DMS53 treated with DMSO at 0.1 percent for 48 hours (cell line): ENCODE measurements at regions not wholly inside any gene's neighbourhood (a gene's known extent, or its start where the extent isn't known, plus 50 kb on each side); places are given as distances from the start of the nearest gene placed in this dataset.
"Not testable (repeated sequence)": the region's sequence is repeated elsewhere in the genome, so short reads cannot be mapped to it uniquely, and the experiment has no call there.

Experiments used
- DNase-seq: peaks from one replicate; lab custom pipeline; 2025; ENCODE audit not compliant: unreplicated experiment; lab: John Stamatoyannopoulos, UW

GRCh38 chr18:10138719-10139118, 224.9 kb downstream of the VAPA start:
- DNase-seq = no peak

DNA sequence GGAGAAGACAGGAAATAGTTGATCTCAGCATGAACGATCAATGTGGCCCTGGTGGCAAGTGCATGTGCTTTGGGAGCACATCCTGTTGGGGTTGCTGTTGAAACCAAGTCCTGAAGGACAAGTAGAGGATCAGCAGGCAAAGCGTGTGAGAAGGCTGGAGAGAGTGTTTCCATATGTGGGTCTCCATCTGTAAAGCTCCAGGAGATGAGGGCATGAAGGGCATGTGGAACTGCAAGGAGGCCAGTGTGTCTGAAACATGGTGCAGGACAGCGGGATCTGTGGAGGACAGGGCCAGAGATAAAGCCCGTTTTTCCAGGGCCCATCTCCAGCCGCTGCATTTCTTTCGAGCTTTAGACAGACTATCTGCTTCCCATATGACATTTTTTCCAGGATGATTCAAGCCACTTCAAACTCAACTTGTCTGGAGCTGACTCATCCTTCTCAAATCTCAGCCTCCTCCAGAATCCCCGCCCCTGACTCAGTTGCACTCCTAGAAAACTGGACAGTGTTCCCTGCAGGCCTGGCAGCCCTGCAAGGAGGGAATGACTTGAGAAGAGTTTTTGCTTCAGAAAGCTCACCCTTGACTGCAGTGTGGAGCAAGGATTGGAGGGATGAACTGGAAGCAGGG, 226.1 kb downstream of the VAPA start:
- peak; percentile 84 for DNase-seq

DNA sequence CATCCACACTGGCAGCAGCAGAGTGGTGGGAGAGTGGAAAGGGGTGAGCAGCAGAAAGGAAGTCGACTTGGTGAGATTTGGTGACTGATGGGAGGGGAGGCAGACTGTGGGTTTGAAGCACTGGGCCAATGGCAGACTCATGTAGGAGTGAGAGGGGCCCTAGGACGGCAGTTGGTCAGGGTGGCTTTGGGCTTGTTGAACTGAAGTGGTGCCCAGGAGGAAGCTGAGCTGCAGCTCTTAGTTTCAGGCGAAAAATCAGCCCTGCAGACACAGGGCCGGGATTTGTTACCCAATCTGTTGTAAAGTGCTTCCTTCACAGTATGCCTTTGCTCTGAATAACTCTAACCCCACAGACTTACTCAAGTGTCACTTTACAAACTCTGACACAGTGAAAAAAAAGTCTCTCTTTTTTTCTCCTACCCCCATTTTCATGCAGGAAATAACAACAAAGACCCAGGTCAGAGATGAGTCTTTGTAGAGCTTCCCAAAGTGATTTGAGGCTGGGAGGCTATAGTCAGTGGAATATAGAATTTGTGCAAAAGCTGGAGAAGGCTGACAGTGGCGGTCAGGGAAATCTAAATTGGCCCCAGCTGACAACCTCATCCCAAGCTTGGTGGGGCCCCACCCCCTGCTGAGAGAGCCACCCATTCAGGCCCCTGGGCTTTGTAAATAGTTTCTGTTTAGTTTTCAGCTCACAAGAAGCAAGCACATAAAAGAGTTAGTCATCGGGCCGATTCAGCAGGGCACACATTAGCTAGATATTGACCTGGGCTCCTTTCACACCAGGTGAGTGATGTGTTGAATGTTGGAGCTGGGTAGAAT, 226.9 kb downstream of the VAPA start:
- peak; percentile 99 for DNase-seq

GRCh38 chr18:10141559-10141958, 227.7 kb downstream of the VAPA start:
- DNase-seq = no peak

DNA sequence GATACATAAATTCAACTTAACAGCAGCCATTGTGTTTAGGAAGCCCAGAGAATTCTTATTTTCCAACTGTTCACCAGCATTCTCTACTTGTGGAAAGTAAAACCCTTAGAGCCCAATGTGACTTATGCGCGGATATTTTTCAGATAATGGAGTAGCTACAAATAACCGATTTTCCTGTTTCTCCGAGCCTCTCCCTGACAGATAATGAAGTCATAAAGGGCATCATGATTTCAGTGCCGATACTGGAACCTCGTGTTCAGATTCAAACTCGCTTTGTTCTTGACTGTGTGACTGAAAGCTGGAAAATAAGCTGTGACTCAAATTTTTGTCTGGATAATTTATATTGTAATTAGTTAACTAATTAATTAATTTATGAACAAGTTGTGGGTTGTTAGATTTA, 228.2 kb downstream of the VAPA start:
- DNase-seq = no peak

- no peak for DNase-seq
These were observed 228.8 kb downstream of the VAPA start for GRCh38 chr18:10142496-10143160.

- no peak for DNase-seq
These were observed 229.8 kb downstream of the VAPA start for GRCh38 chr18:10143596-10143995.

DNA sequence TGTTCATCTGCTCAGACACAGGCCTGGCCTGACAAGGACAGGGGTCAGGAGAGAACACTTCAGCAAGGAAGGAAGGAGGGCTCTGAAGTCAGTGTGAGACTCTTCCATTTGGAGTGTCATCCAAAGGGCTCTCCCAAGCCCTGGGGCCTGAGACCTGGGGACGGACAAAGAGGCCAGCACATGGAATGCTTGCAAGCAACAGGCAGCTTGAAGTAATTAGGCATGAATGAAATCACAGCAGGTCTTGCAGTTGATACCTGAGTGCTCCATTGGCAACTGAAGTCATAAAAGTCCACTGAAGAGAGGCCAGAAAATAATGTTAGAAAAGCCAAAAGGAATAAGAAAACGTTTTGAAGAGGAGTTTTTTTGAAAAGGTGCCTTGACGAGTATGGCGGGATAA, 231.7 kb downstream of the VAPA start:
- no peak for DNase-seq

DNA sequence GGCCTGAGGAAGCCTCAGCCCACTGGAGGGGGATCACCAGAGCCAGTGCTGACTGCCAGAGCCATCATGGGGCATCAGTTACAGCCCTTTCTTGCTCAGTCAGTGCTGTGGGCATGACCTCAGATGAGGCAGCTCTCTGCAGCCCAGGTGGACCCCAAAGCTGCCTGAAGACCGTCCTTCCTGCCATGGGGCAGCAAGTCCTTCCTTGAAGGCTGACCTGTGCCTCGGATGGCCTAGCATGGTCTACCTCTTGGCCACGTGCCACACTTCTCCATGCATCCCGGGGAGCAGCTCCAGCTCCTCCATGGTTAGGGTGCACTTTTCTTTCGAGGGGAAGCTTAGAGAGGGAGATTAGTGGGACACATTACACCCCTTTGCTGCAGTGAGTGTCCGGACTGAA, 233.4 kb downstream of the VAPA start:
- DNase-seq = no peak

GRCh38 chr18:10147752-10148151, 233.9 kb downstream of the VAPA start:
- DNase-seq = no peak

DNA sequence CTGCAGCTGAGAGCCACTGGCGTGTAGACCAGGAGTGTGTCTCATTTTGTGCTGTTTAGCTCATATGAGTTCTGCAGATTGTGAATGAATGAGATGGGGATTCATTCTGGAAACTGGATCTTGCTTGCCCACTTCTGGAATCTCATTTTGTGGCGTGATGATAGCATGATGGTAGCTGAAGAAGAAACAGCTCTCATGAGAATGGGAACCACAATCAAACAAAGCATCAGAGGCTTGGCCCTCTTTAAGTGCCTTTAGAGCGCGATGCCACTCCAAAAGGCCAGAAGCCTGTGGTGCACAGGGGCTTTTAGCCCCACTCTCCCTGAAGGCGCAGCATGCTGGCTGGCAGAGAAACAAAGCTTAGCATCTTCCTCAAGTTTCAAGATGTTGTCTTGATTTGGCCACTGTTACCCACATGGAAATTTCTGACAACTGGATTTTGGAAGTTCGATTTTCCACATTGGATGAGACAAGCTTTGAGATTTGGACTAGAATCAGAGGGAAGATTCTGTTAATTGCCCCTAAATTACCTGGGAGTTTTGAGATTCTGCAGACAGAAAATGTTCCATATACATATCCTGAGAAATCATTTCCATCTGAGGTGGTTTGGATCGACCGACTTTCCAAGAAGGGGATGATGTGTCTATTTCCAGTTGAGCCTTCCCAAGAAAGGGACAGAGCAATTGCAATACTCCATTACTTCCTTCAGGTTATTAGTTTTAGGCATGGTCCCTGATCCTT, 234.5 kb downstream of the VAPA start:
- DNase-seq = no peak

- no peak for DNase-seq
These were observed 236.1 kb downstream of the VAPA start for GRCh38 chr18:10149768-10150556.

- not testable (repeated sequence) for DNase-seq
These were observed 236.8 kb downstream of the VAPA start for GRCh38 chr18:10150576-10150975.

DNA sequence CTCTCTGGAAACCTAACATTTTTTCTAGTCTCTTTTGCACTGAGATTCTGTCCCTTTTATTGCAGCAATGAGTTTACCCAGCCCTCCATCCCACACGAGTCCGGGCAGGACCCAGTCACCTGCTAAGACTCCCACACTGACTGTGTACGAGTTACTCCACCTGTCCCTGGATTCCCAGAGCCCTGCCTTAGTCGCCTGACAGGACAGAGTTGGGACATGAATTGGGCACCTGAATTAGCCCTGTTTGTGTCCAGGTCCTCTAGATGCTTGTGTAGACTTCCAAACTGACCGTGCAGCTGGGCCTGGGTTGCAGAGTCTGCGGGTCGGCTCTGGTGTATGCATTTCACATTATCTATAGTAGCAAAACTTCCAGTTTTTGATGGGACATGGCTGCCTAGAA, 238.7 kb downstream of the VAPA start:
- DNase-seq = no peak

GRCh38 chr18:10153924-10154752, 240.3 kb downstream of the VAPA start:
- no peak for DNase-seq

DNA sequence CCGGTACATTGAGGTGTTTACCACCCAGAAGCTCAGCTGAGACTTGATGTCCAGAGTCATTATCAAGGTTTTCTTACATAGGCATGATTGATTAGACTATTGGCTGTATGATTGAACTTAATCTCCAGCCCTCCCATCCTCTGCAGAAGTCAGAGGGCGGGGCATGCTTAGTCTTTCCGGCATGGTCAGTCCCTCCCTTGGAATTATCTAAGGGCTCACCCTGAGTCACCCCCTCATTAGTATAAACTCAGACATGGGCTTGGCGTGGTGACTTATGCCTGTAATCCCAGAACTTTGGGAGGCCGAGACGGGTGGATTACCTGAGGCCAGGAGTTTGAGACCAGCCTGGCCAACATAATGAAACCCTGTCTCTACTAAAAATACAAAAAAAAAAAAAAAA, 243.9 kb downstream of the VAPA start:
- DNase-seq = no peak

DNA sequence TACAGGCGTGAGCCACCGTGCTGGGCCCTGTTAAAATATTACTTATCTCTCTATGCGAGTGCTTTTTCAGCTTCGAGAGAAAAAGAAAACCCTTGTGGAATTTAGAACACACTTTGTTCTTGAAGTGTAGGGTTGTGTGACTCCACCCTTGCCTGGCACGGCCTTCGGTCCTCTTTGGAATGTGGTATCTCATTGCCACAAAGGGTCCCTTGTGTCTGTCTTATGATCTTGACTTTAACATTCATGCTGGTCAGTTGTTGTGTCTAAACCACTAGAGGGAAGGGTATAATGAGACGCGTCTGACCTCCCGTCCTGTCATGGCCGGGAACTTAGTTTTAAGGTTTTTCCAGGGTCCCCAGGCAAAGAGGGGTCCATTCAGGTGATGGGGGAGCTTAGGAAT, 246.4 kb downstream of the VAPA start:
- DNase-seq = no peak

DNA sequence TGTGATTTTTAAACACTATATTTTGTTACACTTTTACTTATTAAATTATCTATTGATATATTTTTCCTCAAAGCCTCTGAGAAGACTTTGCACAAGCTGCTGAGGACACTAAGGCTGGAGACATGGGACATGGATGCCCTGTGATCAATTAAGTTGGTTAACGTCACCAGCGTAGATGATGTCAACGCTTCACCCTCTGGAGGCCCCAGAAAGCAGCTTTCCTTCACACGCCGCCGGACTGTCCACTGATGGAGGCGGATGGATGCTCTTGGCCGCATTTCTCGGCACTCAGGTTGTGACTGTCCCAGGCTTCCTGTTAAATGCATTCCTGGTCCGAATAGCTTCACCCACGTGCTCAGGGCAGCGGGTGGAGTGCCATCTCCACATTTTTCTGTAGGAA, 247.5 kb downstream of the VAPA start:
- DNase-seq = no peak

- no peak for DNase-seq
These were observed 248.5 kb downstream of the VAPA start for GRCh38 chr18:10162340-10162739.
